Osteoblast (primary cell): ENCODE measurements at regions not wholly inside any gene's neighbourhood (a gene's known extent, or its start where the extent isn't known, plus 50 kb on each side); places are given as distances from the start of the nearest gene placed in this dataset.

Experiments
- DNase-seq: peaks from one replicate; pipeline ENCODE4 v3.0.0; 2011; ENCODE audit warnings: low spot score, mixed read lengths; ENCODE audit not compliant: insufficient read length; ENCODE audit errors: missing footprints
- H2AFZ ChIP-seq: 2 replicates; pipeline ENCODE4 v1.6.0; 2011; ENCODE audit warnings: mild to moderate bottlenecking, low read length
- H3K27ac ChIP-seq: 2 replicates; pipeline ENCODE4 v1.5.1; 2011; ENCODE audit warnings: mild to moderate bottlenecking, low read depth, low read length, moderate library complexity
- H3K27me3 ChIP-seq: 2 replicates; pipeline ENCODE4 v1.6.0; 2012; ENCODE audit warnings: mild to moderate bottlenecking, control low read depth, inconsistent platforms, low read length, moderate library complexity; ENCODE audit not compliant: insufficient read depth
- H3K36me3 ChIP-seq: 2 replicates; pipeline ENCODE4 v1.5.1; 2011; ENCODE audit warnings: mild to moderate bottlenecking, low read length, control low read depth, moderate library complexity; ENCODE audit not compliant: insufficient read depth
- H3K4me1 ChIP-seq: 2 replicates; pipeline ENCODE4 v1.5.1; 2011; ENCODE audit warnings: mild to moderate bottlenecking, low read length, control low read depth, moderate library complexity; ENCODE audit not compliant: insufficient read depth
- H3K4me2 ChIP-seq: 2 replicates; pipeline ENCODE4 v1.6.0; 2011; ENCODE audit warnings: mild to moderate bottlenecking, low read length; ENCODE audit not compliant: insufficient read depth
- H3K4me3 ChIP-seq: fragments of 200-600 bp; sonication (generic); 3 replicates; pipeline ENCODE4 v1.5.1; 2012; ENCODE audit warnings: mild to moderate bottlenecking, low read length, inconsistent platforms; ENCODE audit not compliant: insufficient read depth
- H3K79me2 ChIP-seq: 2 replicates; pipeline ENCODE4 v1.6.0; 2012; ENCODE audit warnings: mild to moderate bottlenecking, low read length, control low read depth, inconsistent platforms; ENCODE audit not compliant: insufficient read depth
- H3K9me3 ChIP-seq: 2 replicates; pipeline ENCODE4 v1.5.1; 2011; ENCODE audit warnings: low read depth, low read length, control low read depth
- H4K20me1 ChIP-seq: 2 replicates; pipeline ENCODE4 v1.6.0; 2012; ENCODE audit warnings: mild to moderate bottlenecking, low read length, control low read depth; ENCODE audit not compliant: insufficient read depth
- TF ChIP-seq, protein P1 (sequence below): IDR thresholded peaks from 2 replicates; pipeline ENCODE4 v1.5.1; 2011; ENCODE audit warnings: mild to moderate bottlenecking, low read depth, low read length, moderate library complexity; ENCODE audit errors: extremely low read depth

DNA sequence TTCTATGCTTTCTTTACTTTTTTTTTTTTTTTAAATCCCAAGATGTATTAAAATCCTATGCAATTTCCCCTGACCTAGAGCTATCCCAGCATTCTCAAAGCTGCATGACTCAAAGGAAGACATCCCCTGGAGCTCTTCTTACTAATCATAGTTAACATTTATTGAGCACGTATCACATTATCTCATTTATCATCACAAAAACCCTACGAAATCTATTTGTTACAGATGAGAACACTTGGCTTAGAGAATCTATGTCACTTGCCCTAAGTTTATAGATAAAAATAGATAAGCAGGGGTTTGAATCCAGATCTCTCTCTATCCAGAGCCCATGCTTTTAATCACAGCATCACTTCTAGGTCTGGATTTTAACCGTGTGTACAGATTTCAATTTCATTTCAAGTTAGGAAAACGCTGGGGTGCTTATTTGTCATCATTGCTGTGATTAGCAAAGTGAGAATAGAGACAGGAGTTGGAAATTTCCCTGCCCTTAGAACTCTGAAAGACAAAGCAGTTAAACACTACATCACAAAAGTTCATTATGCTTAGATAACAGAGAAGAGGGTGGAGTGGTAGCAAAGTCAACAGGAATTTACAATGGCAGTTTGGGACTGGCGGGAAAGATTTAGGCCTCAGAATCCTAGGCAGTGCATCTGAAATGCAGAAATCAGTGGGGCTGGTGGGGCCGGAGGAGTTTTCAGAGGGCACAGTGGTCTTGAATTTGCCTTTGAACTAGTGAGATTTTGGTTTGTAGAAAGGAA is 177.7 kb upstream of the FRMD6 start:
- no peaks in the 10 kb centered on the region for H4K20me1 ChIP-seq
- no peaks in the 10 kb centered on the region for H3K9me3 ChIP-seq
- no peaks in the 10 kb centered on the region for H3K36me3 ChIP-seq
- H3K27ac ChIP-seq = no peak overlapping the region
- H3K4me1 ChIP-seq = peaks cover 11% of the 10 kb centered on the region
- no peak overlapping the region for H3K4me2 ChIP-seq
- H3K4me3 ChIP-seq = no peak overlapping the region
- no peak for DNase-seq
- no peak overlapping the region for H2AFZ ChIP-seq
- H3K27me3 ChIP-seq = no peaks in the 10 kb centered on the region
- H3K79me2 ChIP-seq = no peaks in the 10 kb centered on the region
- TF ChIP-seq, protein P1, sequence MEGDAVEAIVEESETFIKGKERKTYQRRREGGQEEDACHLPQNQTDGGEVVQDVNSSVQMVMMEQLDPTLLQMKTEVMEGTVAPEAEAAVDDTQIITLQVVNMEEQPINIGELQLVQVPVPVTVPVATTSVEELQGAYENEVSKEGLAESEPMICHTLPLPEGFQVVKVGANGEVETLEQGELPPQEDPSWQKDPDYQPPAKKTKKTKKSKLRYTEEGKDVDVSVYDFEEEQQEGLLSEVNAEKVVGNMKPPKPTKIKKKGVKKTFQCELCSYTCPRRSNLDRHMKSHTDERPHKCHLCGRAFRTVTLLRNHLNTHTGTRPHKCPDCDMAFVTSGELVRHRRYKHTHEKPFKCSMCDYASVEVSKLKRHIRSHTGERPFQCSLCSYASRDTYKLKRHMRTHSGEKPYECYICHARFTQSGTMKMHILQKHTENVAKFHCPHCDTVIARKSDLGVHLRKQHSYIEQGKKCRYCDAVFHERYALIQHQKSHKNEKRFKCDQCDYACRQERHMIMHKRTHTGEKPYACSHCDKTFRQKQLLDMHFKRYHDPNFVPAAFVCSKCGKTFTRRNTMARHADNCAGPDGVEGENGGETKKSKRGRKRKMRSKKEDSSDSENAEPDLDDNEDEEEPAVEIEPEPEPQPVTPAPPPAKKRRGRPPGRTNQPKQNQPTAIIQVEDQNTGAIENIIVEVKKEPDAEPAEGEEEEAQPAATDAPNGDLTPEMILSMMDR = no peak

DNA sequence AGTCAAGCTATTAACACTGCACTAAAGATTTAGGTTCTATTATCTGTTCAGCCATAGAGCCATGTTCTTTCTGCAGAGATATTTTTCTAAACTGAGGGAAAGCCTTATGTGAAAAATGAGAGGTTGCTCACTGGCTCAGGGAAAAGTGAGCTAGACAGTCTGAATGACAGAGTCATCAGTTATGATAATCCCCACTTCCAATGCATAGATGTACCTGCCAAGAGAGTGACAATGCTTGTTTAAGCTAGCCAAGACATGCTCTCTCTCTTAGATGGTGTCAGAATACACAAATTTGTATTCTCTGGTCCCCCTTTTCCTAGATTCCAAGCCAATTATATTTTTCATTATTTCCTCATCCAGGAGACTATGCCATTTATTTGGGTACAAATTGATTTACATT is 176.9 kb upstream of the FRMD6 start:
- no peak overlapping the region for H3K4me2 ChIP-seq
- peaks cover 14% of the 10 kb centered on the region for H3K4me1 ChIP-seq
- no peak overlapping the region for H2AFZ ChIP-seq
- H3K27me3 ChIP-seq = no peaks in the 10 kb centered on the region
- no peaks in the 10 kb centered on the region for H4K20me1 ChIP-seq
- no peaks in the 10 kb centered on the region for H3K9me3 ChIP-seq
- H3K36me3 ChIP-seq = no peaks in the 10 kb centered on the region
- H3K4me3 ChIP-seq = no peak overlapping the region
- H3K79me2 ChIP-seq = no peaks in the 10 kb centered on the region
- no peak for DNase-seq
- TF ChIP-seq, protein P1 = no peak
- no peak overlapping the region for H3K27ac ChIP-seq

DNA sequence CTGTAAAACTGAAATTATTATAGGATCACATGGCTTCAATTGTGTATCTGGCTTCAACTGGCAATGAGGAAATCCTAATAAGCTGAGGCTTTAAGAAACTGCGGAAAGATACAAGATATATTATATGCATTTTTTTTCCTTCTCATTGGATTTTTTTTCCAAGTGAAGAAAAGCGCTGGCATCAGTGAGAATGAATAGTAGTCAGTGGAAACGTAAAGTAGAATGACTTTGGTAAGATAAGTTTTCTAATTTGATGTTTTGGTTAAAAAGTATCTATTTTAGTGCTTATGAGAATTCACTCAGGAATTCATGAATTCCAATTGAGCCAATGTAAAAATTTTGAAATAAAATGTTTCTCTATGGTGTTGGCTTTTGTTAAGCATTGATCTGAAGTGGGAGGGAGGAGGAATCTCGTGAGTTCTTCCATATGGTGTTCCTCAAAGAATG is 173.5 kb upstream of the FRMD6 start:
- Histone ChIP-seq H3K4me2 (no peak overlapping the region), H3K9me3 (no peaks in the 10 kb centered on the region), H3K79me2 (no peaks in the 10 kb centered on the region), H2AFZ (no peak overlapping the region), H3K27me3 (no peaks in the 10 kb centered on the region), H3K4me1 (peaks cover 17% of the 10 kb centered on the region), H3K27ac (no peak overlapping the region), H3K4me3 (no peak overlapping the region), H4K20me1 (no peaks in the 10 kb centered on the region), H3K36me3 (no peaks in the 10 kb centered on the region)
- DNase-seq = no peak
- TF ChIP-seq, protein P1 = no peak

DNA sequence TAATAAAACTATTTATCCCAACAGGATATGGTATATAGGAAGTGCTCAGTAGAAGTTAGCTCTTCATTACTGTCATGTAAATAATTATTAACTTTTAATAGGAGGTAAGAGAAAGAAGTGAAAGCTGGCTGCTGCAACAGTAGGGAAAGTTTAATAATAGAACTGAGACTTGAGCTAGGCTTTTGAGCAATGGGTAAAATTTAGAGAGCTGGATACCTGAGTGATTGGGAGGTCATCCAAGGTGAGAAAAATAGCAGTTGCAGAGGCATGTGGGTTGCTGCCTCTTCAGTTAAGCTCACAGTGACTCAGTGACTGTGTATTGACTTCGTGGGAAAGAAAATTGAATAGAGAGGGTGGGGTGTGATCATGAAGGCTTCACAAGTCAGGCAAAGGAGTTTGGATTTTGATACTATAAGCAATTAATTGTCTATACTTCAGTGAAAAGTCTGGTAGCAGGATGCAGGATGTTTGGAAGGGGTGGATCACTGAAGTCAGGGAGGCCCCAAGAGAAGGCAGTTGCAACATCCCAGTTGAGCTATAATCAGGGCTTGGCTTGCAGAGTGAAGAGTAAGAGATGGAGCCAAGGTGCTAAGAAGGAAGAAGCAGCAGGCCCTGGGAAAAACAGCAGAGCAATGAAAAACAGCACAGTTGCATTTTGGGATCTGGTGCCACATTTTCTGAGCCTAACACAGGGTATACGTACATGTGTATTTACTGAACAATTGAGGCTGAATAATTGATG is 172.0 kb upstream of the FRMD6 start:
- Histone ChIP-seq H2AFZ (no peak overlapping the region), H3K9me3 (no peaks in the 10 kb centered on the region), H3K27me3 (no peaks in the 10 kb centered on the region), H3K4me2 (no peak overlapping the region), H3K4me1 (peaks cover 13% of the 10 kb centered on the region), H3K79me2 (no peaks in the 10 kb centered on the region), H3K27ac (no peak overlapping the region), H3K4me3 (no peak overlapping the region), H4K20me1 (no peaks in the 10 kb centered on the region), H3K36me3 (no peaks in the 10 kb centered on the region)
- DNase-seq = no peak
- TF ChIP-seq, protein P1 = no peak
